ENCODE measurements at regions not wholly inside any gene's neighbourhood (a gene's known extent, or its start where the extent isn't known, plus 50 kb on each side); places are given as distances from the start of the nearest gene placed in this dataset.
A peak's percentile ranks its signal among the peaks of the same experiment; 100 is the strongest.

- DNase-seq, result no peak
Observed at GRCh38 chr12:87930033-87930432, 99.2 kb downstream of the C12orf50 start.

GRCh38 chr12:87929346-87929745, 99.9 kb downstream of the C12orf50 start:
- no peak for DNase-seq

GRCh38 chr12:87928031-87928430, 101.2 kb downstream of the C12orf50 start:
- no peak for DNase-seq

- no peak for DNase-seq
Observed at GRCh38 chr12:87925021-87925420, 104.2 kb downstream of the C12orf50 start.

GRCh38 chr12:87924149-87924548, 105.1 kb downstream of the C12orf50 start:
- DNase-seq, result peak; percentile 17

- no peak for DNase-seq
Observed at GRCh38 chr12:87923361-87923760, 105.8 kb downstream of the C12orf50 start.

- DNase-seq, result no peak
Observed at GRCh38 chr12:87922736-87923135, 106.5 kb downstream of the C12orf50 start.

- DNase-seq, result peak; percentile 24
Observed at GRCh38 chr12:87921621-87922020, 107.6 kb downstream of the C12orf50 start.

GRCh38 chr12:87920139-87920538, 109.1 kb downstream of the C12orf50 start:
- peak; percentile 44 for DNase-seq

GRCh38 chr12:87901457-87901856, 127.7 kb downstream of the C12orf50 start:
- no peak for DNase-seq

- no peak for DNase-seq
Observed at GRCh38 chr12:87897662-87898061, 131.5 kb downstream of the C12orf50 start.

GRCh38 chr12:87883806-87884205, 145.4 kb downstream of the C12orf50 start:
- DNase-seq, result peak; percentile 23

GRCh38 chr12:87879141-87879540, 150.1 kb downstream of the C12orf50 start:
- DNase-seq, result no peak

GRCh38 chr12:87870493-87871460, 158.4 kb downstream of the C12orf50 start:
- no peak for DNase-seq

- DNase-seq, result no peak
Observed at GRCh38 chr12:87870061-87870460, 159.1 kb downstream of the C12orf50 start.

- no peak for DNase-seq
Observed at GRCh38 chr12:87866578-87867292, 162.5 kb downstream of the C12orf50 start.

GRCh38 chr12:87861791-87862190, 167.4 kb downstream of the C12orf50 start:
- no peak for DNase-seq

- DNase-seq, result no peak
Observed at GRCh38 chr12:87853448-87854003, 175.7 kb downstream of the C12orf50 start.

- DNase-seq, result no peak
Observed at GRCh38 chr12:87849074-87849473, 180.1 kb downstream of the C12orf50 start.

- peak; percentile 90 for DNase-seq
Observed at GRCh38 chr12:87848248-87848868, 180.8 kb downstream of the C12orf50 start.

GRCh38 chr12:87847147-87847546, 182.1 kb downstream of the C12orf50 start:
- DNase-seq, result no peak

- no peak for DNase-seq
Observed at GRCh38 chr12:87846045-87846444, 183.2 kb downstream of the C12orf50 start.

GRCh38 chr12:87841935-87842334, 187.3 kb downstream of the C12orf50 start:
- no peak for DNase-seq
